ENCODE measurements at regions not wholly inside any gene's neighbourhood (a gene's known extent, or its start where the extent isn't known, plus 50 kb on each side); places are given as distances from the start of the nearest gene placed in this dataset.

DNA sequence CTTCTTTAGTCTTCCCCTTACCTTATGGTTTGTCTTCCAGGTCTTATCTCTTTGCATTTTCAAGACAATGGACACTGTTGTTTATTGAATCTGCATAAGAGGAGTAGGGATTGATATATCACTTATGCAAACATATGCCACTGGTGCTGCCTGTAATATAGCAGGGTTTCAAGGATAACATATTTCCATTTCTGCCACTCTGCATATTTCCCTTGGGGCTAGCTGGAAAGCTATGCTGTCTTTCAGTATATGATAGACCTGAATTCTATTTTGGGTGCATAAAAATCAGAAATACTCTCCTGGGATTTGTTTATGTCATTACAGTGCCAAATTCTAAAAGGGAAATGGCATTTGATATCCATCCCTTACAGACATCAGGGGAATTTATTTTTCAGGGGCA, 400.2 kb downstream of the TLR4 start:
- Mint-ChIP-seq H3K4me1 (no peaks in the 10 kb centered on the region), H3K27ac (no peak overlapping the region), H3K36me3 (ENCODE audit: low read depth) (no peaks in the 10 kb centered on the region), H3K4me3 (no peak overlapping the region), H3K9me3 (no peaks in the 10 kb centered on the region), H3K27me3 (ENCODE audit: insufficient read depth) (no peaks in the 10 kb centered on the region)
- TF ChIP-seq, protein P1, sequence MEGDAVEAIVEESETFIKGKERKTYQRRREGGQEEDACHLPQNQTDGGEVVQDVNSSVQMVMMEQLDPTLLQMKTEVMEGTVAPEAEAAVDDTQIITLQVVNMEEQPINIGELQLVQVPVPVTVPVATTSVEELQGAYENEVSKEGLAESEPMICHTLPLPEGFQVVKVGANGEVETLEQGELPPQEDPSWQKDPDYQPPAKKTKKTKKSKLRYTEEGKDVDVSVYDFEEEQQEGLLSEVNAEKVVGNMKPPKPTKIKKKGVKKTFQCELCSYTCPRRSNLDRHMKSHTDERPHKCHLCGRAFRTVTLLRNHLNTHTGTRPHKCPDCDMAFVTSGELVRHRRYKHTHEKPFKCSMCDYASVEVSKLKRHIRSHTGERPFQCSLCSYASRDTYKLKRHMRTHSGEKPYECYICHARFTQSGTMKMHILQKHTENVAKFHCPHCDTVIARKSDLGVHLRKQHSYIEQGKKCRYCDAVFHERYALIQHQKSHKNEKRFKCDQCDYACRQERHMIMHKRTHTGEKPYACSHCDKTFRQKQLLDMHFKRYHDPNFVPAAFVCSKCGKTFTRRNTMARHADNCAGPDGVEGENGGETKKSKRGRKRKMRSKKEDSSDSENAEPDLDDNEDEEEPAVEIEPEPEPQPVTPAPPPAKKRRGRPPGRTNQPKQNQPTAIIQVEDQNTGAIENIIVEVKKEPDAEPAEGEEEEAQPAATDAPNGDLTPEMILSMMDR (conservative IDR thresholded peaks at IDR 0.05) = no peak
- Histone ChIP-seq H3K9me3 (ENCODE audit: control insufficient read depth, low read length) (no peaks in the 10 kb centered on the region), H3K27me3 (ENCODE audit: control insufficient read depth, insufficient read depth, low read length, poor library complexity, severe bottlenecking) (no peaks in the 10 kb centered on the region), H3K36me3 (ENCODE audit: control insufficient read depth, insufficient read depth, low read length) (no peaks in the 10 kb centered on the region), H3K9ac (ENCODE audit: extremely low read depth, low read length, poor library complexity, severe bottlenecking) (no peak overlapping the region), H3K4me1 (ENCODE audit: control insufficient read depth, insufficient read depth, low read length) (no peaks in the 10 kb centered on the region), H3K4me3 (ENCODE audit: low read length) (no peak overlapping the region), H3K27ac (ENCODE audit: low read depth, low read length) (no peak overlapping the region)
- no peak for DNase-seq

DNA sequence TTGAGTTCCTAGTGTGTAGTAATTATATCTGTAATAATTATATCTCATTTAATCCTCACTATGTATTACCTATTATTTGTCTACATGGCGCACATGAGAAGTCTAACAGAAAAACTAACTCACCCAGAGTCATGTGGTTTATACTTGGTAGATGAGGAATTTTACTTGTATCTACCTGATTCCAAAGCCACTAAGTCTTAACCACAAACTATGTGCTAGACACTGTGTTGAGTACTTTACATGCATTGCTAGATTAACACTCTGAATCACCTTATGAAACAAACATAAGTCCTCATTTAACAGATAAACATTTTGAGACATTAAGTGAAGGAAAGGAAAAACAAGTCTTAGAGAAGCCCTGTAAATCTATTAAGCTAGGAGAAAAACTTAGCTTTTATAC, 404.8 kb downstream of the TLR4 start:
- no peaks in the 10 kb centered on the region for H3K9me3 ChIP-seq (ENCODE audit: control insufficient read depth, low read length)
- H3K4me1 ChIP-seq (ENCODE audit: control insufficient read depth, insufficient read depth, low read length) = no peaks in the 10 kb centered on the region
- Mint-ChIP-seq H3K27ac (no peak overlapping the region), H3K4me3 (no peak overlapping the region), H3K27me3 (ENCODE audit: insufficient read depth) (no peaks in the 10 kb centered on the region), H3K4me1 (no peaks in the 10 kb centered on the region), H3K9me3 (no peaks in the 10 kb centered on the region), H3K36me3 (ENCODE audit: low read depth) (no peaks in the 10 kb centered on the region)
- no peak overlapping the region for H3K9ac ChIP-seq (ENCODE audit: extremely low read depth, low read length, poor library complexity, severe bottlenecking)
- H3K27me3 ChIP-seq (ENCODE audit: control insufficient read depth, insufficient read depth, low read length, poor library complexity, severe bottlenecking) = no peaks in the 10 kb centered on the region
- H3K36me3 ChIP-seq (ENCODE audit: control insufficient read depth, insufficient read depth, low read length) = no peaks in the 10 kb centered on the region
- no peak for DNase-seq
- no peak overlapping the region for H3K27ac ChIP-seq (ENCODE audit: low read depth, low read length)
- no CpG with 5 or more reads among the region's 1 CpG for WGBS, 2 experiments (ENCODE audit: insufficient coverage in 1 of 2, insufficient read length in 1 of 2)
- TF ChIP-seq, protein P1 (conservative IDR thresholded peaks at IDR 0.05) = no peak
- no peak overlapping the region for H3K4me3 ChIP-seq (ENCODE audit: low read length)

DNA sequence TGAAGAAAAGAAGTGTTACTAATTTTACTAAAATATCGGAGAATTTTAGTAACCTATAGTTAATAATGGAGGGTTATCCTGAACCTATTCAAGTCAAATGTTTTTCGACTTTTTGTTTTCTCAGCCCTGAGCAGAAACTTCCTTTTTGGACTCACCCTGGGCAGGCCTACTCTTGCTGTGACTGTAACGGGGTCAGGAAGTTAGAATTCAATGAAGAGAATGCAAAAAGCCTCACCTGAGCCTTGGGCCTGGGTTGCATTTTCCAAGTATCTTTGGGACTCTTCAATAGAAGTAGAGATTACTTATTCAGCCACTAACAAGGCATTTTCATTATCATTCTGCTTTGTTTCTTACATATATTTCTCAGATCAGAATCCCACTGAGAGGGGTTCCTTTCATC, 405.3 kb downstream of the TLR4 start:
- H3K9me3 Mint-ChIP-seq = no peaks in the 10 kb centered on the region
- Histone ChIP-seq H3K4me3 (ENCODE audit: low read length) (no peak overlapping the region), H3K27ac (ENCODE audit: low read depth, low read length) (no peak overlapping the region), H3K27me3 (ENCODE audit: control insufficient read depth, insufficient read depth, low read length, poor library complexity, severe bottlenecking) (no peaks in the 10 kb centered on the region), H3K4me1 (ENCODE audit: control insufficient read depth, insufficient read depth, low read length) (no peaks in the 10 kb centered on the region), H3K9ac (ENCODE audit: extremely low read depth, low read length, poor library complexity, severe bottlenecking) (no peak overlapping the region), H3K36me3 (ENCODE audit: control insufficient read depth, insufficient read depth, low read length) (no peaks in the 10 kb centered on the region), H3K9me3 (ENCODE audit: control insufficient read depth, low read length) (no peaks in the 10 kb centered on the region)
- no peaks in the 10 kb centered on the region for H3K36me3 Mint-ChIP-seq (ENCODE audit: low read depth)
- H3K27me3 Mint-ChIP-seq (ENCODE audit: insufficient read depth) = no peaks in the 10 kb centered on the region
- no peak overlapping the region for H3K4me3 Mint-ChIP-seq
- H3K27ac Mint-ChIP-seq = no peak overlapping the region
- WGBS, 2 experiments (ENCODE audit: insufficient coverage in 1 of 2, insufficient read length in 1 of 2) = 82 to 89% methylated on average over 2 to 3 of the region's 3 CpGs
- DNase-seq = no peak
- TF ChIP-seq, protein P1 (conservative IDR thresholded peaks at IDR 0.05) = no peak
- no peaks in the 10 kb centered on the region for H3K4me1 Mint-ChIP-seq

All from endodermal cell (in vitro differentiated cells).